GM18505 (cell line): ENCODE measurements at regions not wholly inside any gene's neighbourhood (a gene's known extent, or its start where the extent isn't known, plus 50 kb on each side); places are given as distances from the start of the nearest gene placed in this dataset.
A peak's percentile ranks its signal among the peaks of the same experiment; 100 is the strongest.
"Not testable (repeated sequence)": the region's sequence is repeated elsewhere in the genome, so short reads cannot be mapped to it uniquely, and the experiment has no call there.

Experiments
- ATAC-seq: cut with Tn5 transposase; IDR thresholded peaks from one replicate; pipeline ENCODE4 v1.9.1; 2021; ENCODE audit not compliant: unreplicated experiment
- POLR2A ChIP-seq: IDR thresholded peaks from 4 replicates; pipeline ENCODE4 v1.6.1; 2011; ENCODE audit warnings: borderline replicate concordance; ENCODE audit not compliant: insufficient read depth, insufficient read length; ENCODE audit errors: extremely low read depth

- ATAC-seq = no peak
- TF ChIP-seq POLR2A = no peak
These were observed 176.4 kb upstream of the RREB1 start for GRCh38 chr6:6931071-6932025.

- no peak for TF ChIP-seq POLR2A
- ATAC-seq = no peak
These were observed 175.4 kb upstream of the RREB1 start for GRCh38 chr6:6932341-6932740.

GRCh38 chr6:6932968-6933367, 174.8 kb upstream of the RREB1 start:
- no peak for TF ChIP-seq POLR2A
- no peak for ATAC-seq

- no peak for ATAC-seq
- no peak for TF ChIP-seq POLR2A
These were observed 167.4 kb upstream of the RREB1 start for GRCh38 chr6:6940031-6941025.

- ATAC-seq = no peak
- no peak for TF ChIP-seq POLR2A
These were observed 166.6 kb upstream of the RREB1 start for GRCh38 chr6:6941201-6941600.

- no peak for ATAC-seq
- no peak for TF ChIP-seq POLR2A
These were observed 165.7 kb upstream of the RREB1 start for GRCh38 chr6:6942091-6942490.

- no peak for TF ChIP-seq POLR2A
- ATAC-seq = peak; percentile 74
These were observed 164.9 kb upstream of the RREB1 start for GRCh38 chr6:6942831-6943230.

GRCh38 chr6:6943421-6943820, 164.3 kb upstream of the RREB1 start:
- TF ChIP-seq POLR2A = no peak
- ATAC-seq = no peak

GRCh38 chr6:6946206-6947155, 161.3 kb upstream of the RREB1 start:
- ATAC-seq = no peak
- no peak for TF ChIP-seq POLR2A

GRCh38 chr6:6950373-6951145, 157.2 kb upstream of the RREB1 start:
- ATAC-seq = no peak
- no peak for TF ChIP-seq POLR2A

- TF ChIP-seq POLR2A = no peak
- no peak for ATAC-seq
These were observed 156.4 kb upstream of the RREB1 start for GRCh38 chr6:6951355-6951754.

GRCh38 chr6:6952484-6952883, 155.3 kb upstream of the RREB1 start:
- ATAC-seq = no peak
- no peak for TF ChIP-seq POLR2A

- ATAC-seq = not testable (repeated sequence)
These were observed 154.8 kb upstream of the RREB1 start for GRCh38 chr6:6952927-6953326.
